ENCODE measurements at regions not wholly inside any gene's neighbourhood (a gene's known extent, or its start where the extent isn't known, plus 50 kb on each side); places are given as distances from the start of the nearest gene placed in this dataset.
"Not testable (repeated sequence)": the region's sequence is repeated elsewhere in the genome, so short reads cannot be mapped to it uniquely, and the experiment has no call there.

DNA sequence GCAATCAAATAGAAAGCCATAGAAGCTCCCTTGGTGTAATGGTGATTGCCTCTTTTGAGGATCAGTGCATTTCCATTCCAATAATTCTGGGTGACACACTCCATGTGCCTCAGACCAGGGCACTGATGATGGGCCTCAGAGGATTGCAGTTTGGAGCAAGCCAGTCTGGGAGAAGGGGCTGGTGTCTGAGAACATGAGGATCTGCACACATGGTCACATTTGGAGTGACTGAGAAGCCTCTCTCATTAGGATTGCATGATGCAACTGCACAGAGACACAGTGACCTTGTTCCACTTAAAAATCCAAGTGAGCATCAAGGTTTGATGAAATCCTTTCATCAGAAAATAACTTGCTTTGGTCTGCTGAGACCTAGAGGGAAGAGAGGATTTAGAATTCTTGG is 216.4 kb downstream of the ANKRD30B start:
- H3K27me3 Mint-ChIP-seq (ENCODE audit: low read depth, poor library complexity): peaks cover 3% of the 10 kb centered on the region
- H3K9me3 Mint-ChIP-seq: no peaks in the 10 kb centered on the region
- H3K4me1 Mint-ChIP-seq: no peaks in the 10 kb centered on the region
- H3K4me3 Mint-ChIP-seq: no peak overlapping the region
- H3K36me3 Mint-ChIP-seq (ENCODE audit: low read depth): no peaks in the 10 kb centered on the region
- H3K27ac Mint-ChIP-seq: no peak overlapping the region
- TF ChIP-seq CTCF (IDR thresholded peaks at IDR 0.05): no peak
- no peak for DNase-seq

GRCh38 chr18:14964976-14965375 is 217.0 kb downstream of the ANKRD30B start:
- not testable (repeated sequence) for H3K27me3 Mint-ChIP-seq (ENCODE audit: low read depth, poor library complexity); H3K27ac Mint-ChIP-seq; H3K4me1 Mint-ChIP-seq; DNase-seq; H3K36me3 Mint-ChIP-seq (ENCODE audit: low read depth); H3K4me3 Mint-ChIP-seq; H3K9me3 Mint-ChIP-seq

DNA sequence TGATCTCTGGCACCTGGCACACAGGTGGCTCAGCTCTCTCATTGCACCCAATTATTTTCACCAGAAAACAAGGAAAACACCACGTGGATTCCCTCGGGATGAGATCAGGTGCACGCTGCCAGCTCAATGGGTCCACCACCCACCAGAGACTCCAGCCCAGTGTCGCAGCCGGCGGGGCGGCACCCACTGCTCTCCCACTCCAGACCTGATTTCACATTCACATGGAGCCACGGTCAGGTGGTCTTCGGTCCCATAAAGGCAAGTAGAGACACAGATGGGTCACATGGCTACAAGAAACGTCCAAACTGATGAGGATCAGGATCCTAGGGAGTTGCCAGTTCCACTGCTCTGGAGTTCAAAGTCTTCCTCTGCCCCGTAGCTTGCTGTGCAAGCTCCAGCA is 217.6 kb downstream of the ANKRD30B start:
- Mint-ChIP-seq H3K9me3 (no peaks in the 10 kb centered on the region), H3K27me3 (ENCODE audit: low read depth, poor library complexity) (no peaks in the 10 kb centered on the region)

GRCh38 chr18:14967246-14967645 is 219.3 kb downstream of the ANKRD30B start:
- H3K27ac Mint-ChIP-seq; H3K36me3 Mint-ChIP-seq (ENCODE audit: low read depth); H3K4me1 Mint-ChIP-seq; H3K27me3 Mint-ChIP-seq (ENCODE audit: low read depth, poor library complexity); H3K4me3 Mint-ChIP-seq; H3K9me3 Mint-ChIP-seq; DNase-seq: not testable (repeated sequence)

More for the DNA sequence above, 217.6 kb downstream of the ANKRD30B start:
- H3K27ac Mint-ChIP-seq: no peak overlapping the region
- no peak for TF ChIP-seq CTCF (IDR thresholded peaks at IDR 0.05)
- no peaks in the 10 kb centered on the region for H3K4me1 Mint-ChIP-seq
- no peaks in the 10 kb centered on the region for H3K36me3 Mint-ChIP-seq (ENCODE audit: low read depth)
- no peak for DNase-seq
- H3K4me3 Mint-ChIP-seq: no peak overlapping the region

- Mint-ChIP-seq H3K36me3 (ENCODE audit: low read depth) (no peaks in the 10 kb centered on the region), H3K9me3 (peaks cover 16% of the 10 kb centered on the region), H3K4me1 (no peaks in the 10 kb centered on the region), H3K4me3 (no peak overlapping the region), H3K27me3 (ENCODE audit: low read depth, poor library complexity) (peaks cover 3% of the 10 kb centered on the region), H3K27ac (no peak overlapping the region)
- TF ChIP-seq CTCF (IDR thresholded peaks at IDR 0.05): no peak
- DNase-seq: no peak
Measured at GRCh38 chr18:14969500-14969899, 221.5 kb downstream of the ANKRD30B start.

DNA sequence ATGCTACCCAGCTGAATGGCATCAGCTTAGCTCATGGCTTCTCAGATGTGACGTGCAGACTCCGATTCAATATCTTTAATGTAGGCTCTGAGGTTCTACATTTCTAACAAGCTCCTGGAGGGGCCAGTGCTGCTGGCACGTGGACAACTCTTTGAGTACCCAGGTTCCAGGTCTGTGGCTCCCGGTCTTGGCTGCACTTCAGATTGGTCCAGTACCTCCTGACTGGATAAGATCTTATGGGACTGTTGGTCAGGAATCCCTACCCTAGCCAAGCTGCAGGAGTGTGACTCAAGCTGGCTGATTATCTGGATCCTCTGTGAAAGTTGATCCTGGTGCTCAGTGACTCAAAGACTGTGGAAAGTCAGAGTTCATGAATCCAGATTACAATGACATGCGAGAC is 222.1 kb downstream of the ANKRD30B start:
- no peak overlapping the region for H3K4me3 Mint-ChIP-seq
- no peak overlapping the region for H3K27ac Mint-ChIP-seq
- no peaks in the 10 kb centered on the region for H3K4me1 Mint-ChIP-seq
- no peak for TF ChIP-seq CTCF (IDR thresholded peaks at IDR 0.05)
- H3K9me3 Mint-ChIP-seq: peaks cover 21% of the 10 kb centered on the region
- DNase-seq: no peak
- peaks cover 3% of the 10 kb centered on the region for H3K27me3 Mint-ChIP-seq (ENCODE audit: low read depth, poor library complexity)
- no peaks in the 10 kb centered on the region for H3K36me3 Mint-ChIP-seq (ENCODE audit: low read depth)

DNA sequence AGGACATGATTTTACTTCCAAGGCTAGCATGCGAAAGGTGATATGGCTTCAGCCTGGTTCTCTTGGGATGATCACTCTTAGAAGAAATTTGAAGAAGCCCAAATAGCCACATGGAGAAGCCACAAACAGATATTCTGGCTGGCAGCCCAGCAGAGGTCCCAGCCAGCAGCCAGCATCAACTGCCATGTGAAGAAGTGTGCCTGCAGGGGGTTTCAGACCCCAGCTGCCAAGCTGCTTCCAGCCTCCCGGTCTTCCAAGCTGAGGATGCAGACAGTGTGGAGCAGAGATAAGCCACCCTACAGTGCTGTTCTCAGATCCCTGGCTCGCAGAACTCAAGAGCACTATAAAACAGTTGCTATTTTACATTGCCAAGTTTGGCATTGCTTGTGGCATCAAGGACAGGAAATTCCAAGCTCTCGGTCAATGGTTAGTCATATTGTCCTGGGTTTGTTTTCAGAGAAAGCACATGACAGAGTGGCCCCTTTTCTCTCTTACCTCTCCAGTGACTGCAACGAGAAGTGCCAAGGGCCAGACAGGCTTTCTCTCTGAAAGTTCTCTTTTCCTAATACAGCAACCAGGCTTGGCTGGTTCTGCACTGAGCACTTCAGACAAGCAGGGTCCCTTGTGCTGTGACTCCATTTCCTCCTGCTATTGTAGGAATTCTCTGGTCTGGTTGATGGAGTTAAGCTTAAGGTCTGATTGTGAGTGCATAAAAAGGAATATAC is 223.7 kb downstream of the ANKRD30B start:
- no peak overlapping the region for H3K27ac Mint-ChIP-seq
- no peak for TF ChIP-seq CTCF (IDR thresholded peaks at IDR 0.05)
- no peaks in the 10 kb centered on the region for H3K36me3 Mint-ChIP-seq (ENCODE audit: low read depth)
- H3K27me3 Mint-ChIP-seq (ENCODE audit: low read depth, poor library complexity): peaks cover 3% of the 10 kb centered on the region
- H3K4me1 Mint-ChIP-seq: no peaks in the 10 kb centered on the region
- peaks cover 37% of the 10 kb centered on the region for H3K9me3 Mint-ChIP-seq
- no peak for DNase-seq
- H3K4me3 Mint-ChIP-seq: no peak overlapping the region

DNA sequence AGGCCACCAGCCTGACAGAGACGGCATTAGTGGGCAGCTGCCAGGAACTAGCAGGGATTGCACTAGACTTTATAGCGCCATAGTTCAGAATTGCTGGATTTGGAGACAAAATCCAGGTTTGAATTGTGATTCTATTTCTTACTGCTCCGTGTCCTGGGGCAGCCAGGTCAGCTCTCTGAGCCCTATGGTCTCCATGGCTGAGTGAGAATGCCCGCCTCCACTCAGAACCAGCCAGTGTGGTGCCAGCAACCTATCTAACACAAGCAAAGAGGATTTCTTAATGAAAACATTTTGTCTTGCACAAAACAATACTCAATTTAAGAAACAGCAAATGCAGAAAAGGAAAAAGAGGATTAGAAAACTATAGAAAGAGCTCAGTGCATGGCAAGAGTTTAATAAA is 225.4 kb downstream of the ANKRD30B start:
- not testable (repeated sequence) for H3K36me3 Mint-ChIP-seq (ENCODE audit: low read depth); H3K4me1 Mint-ChIP-seq; H3K27ac Mint-ChIP-seq; DNase-seq; H3K27me3 Mint-ChIP-seq (ENCODE audit: low read depth, poor library complexity); H3K4me3 Mint-ChIP-seq
- H3K9me3 Mint-ChIP-seq: peaks cover 55% of the 10 kb centered on the region
